K562 (cell line): ENCODE measurements at regions not wholly inside any gene's neighbourhood (a gene's known extent, or its start where the extent isn't known, plus 50 kb on each side); places are given as distances from the start of the nearest gene placed in this dataset.

Experiments
- ATAC-seq: fragments of 200-7000 bp; cut with Tn5 transposase; 3 replicates; pipeline ENCODE4 v1.9.1; 2020; ENCODE audit warnings: moderate library complexity
- BruUV-seq: library from RNA; stranded (reverse); fragments of 400-500 nt; replicated peaks from 2 replicates; lab custom pipeline; 2021; lab: Mats Ljungman, UMichigan
- CTCF ChIA-PET: fragments of 300-600 bp; formaldehyde crosslinking; extraction: SDS; loops from one replicate; lab custom pipeline; 2021; ENCODE audit warnings: low intra/inter-chr PET ratio; lab: Yijun Ruan, JAX
- POLR2A ChIA-PET: fragments of 300-600, 350-650 bp; sonication (Branson Sonifier 250); formaldehyde crosslinking; extraction: SDS; loops from one replicate; lab custom pipeline; 2021; ENCODE audit warnings: antibody characterized with exemption, inconsistent platforms; lab: Yijun Ruan, JAX
- DNase-seq, 4 experiments: peaks; one replicate each; pipeline versions ENCODE4 v3.0.0 to v3.0.0-alpha.2; 2011 to 2018; ENCODE audit warnings: low spot score in 3 of 4, mixed read lengths in 3 of 4; ENCODE audit errors: extremely low read depth in 1 of 4
- FAIRE-seq: peaks from 2 replicates; lab custom pipeline; 2011; peaks lifted over from hg19 to GRCh38; lab: Jason Lieb, UNC
- H2AFZ ChIP-seq: 2 replicates; pipeline ENCODE4 v1.6.0; 2011; ENCODE audit warnings: low read depth, low read length, control low read depth, inconsistent platforms
- H3K27ac ChIP-seq: fragments of 200-600 bp; 3 replicates; pipeline ENCODE4 v1.8.0; 2011; ENCODE audit warnings: low read depth, mild to moderate bottlenecking, control low read depth, inconsistent platforms, low read length, moderate library complexity, mixed read lengths; ENCODE audit errors: extremely low read depth
- H3K27me3 ChIP-seq, 2 experiments: fragments of 300-600 bp in 1 of 2; 2 replicates in 1 of 2; 3 replicates in 1 of 2; pipeline versions ENCODE4 v1.6.0 to v1.8.0; 2011; ENCODE audit warnings: inconsistent platforms in 2 of 2, low read length in 2 of 2, mild to moderate bottlenecking in 1 of 2, mixed read lengths in 1 of 2, moderate library complexity in 1 of 2; ENCODE audit not compliant: control insufficient read depth in 2 of 2, insufficient read depth in 2 of 2
- H3K36me3 ChIP-seq: fragments of 300-600 bp; 3 replicates; pipeline ENCODE4 v1.8.0; 2011; ENCODE audit warnings: mild to moderate bottlenecking, low read length, inconsistent platforms; ENCODE audit not compliant: control insufficient read depth, insufficient read depth
- H3K4me1 ChIP-seq, 2 experiments: fragments of 200-600 bp in 1 of 2; replicated peaks in 1 of 2; 2 replicates in 1 of 2; 3 replicates in 1 of 2; pipeline versions ENCODE4 v1.5.1 to v1.8.0; 2011; ENCODE audit warnings: inconsistent platforms in 2 of 2, low read length in 2 of 2, mild to moderate bottlenecking in 1 of 2, mixed read lengths in 1 of 2, moderate library complexity in 1 of 2; ENCODE audit not compliant: control insufficient read depth in 2 of 2, insufficient read depth in 2 of 2
- H3K4me2 ChIP-seq: 2 replicates; pipeline ENCODE4 v1.6.1; 2011; ENCODE audit warnings: low read length, control low read depth, inconsistent platforms, mixed read lengths; ENCODE audit not compliant: insufficient read depth
- H3K4me3 ChIP-seq: fragments of 200-600 bp; sonication (generic), shearing (Covaris generic); 2 replicates; pipeline ENCODE4 v1.5.1; 2016; ENCODE audit warnings: control low read depth, inconsistent platforms
- H3K79me2 ChIP-seq: fragments of 200-600 bp; 3 replicates; pipeline ENCODE4 v1.8.0; 2011; ENCODE audit warnings: low read length, inconsistent platforms; ENCODE audit not compliant: control insufficient read depth, insufficient read depth
- H3K9ac ChIP-seq, 2 experiments: 2 replicates each; pipeline versions ENCODE4 v1.6.0 to v1.6.1; 2011; ENCODE audit warnings: low read depth in 2 of 2, low read length in 2 of 2, control low read depth in 1 of 2, inconsistent platforms in 1 of 2, mild to moderate bottlenecking in 1 of 2, mixed read lengths in 1 of 2; ENCODE audit not compliant: insufficient read depth in 1 of 2
- H3K9me1 ChIP-seq: one replicate; pipeline ENCODE4 v1.6.0; 2011; ENCODE audit warnings: inconsistent platforms, mild to moderate bottlenecking, low read length, moderate library complexity; ENCODE audit not compliant: control insufficient read depth, insufficient read depth
- H3K9me3 ChIP-seq: replicated peaks from 2 replicates; pipeline ENCODE4 v1.5.1; 2011; ENCODE audit warnings: low read depth, low read length, inconsistent platforms; ENCODE audit not compliant: control insufficient read depth, insufficient read depth
- H4K20me1 ChIP-seq: replicated peaks from 2 replicates; pipeline ENCODE4 v1.6.1; 2011; ENCODE audit warnings: low read length, inconsistent platforms, mixed read lengths; ENCODE audit not compliant: control insufficient read depth, insufficient read depth
- DIDO1 ChIP-seq: fragments of 450-650 bp; IDR thresholded peaks from 2 replicates; pipeline ENCODE4 v1.6.1; 2016; ENCODE audit warnings: low read depth, missing biosample characterization, missing genetic modification characterization
- MCM2 ChIP-seq: fragments of 450-650 bp; IDR thresholded peaks from 2 replicates; pipeline ENCODE4 v1.6.1; 2017; ENCODE audit warnings: low read depth, mild to moderate bottlenecking
- MCM7 ChIP-seq, 2 experiments: fragments of 450-650 bp; IDR thresholded peaks; 2 replicates each; pipeline ENCODE4 v1.6.1; 2016 to 2018
- NRF1 ChIP-seq, 2 experiments: fragments of 450-650 bp; IDR thresholded peaks in 1 of 2; conservative IDR thresholded peaks in 1 of 2; 2 replicates each; pipeline ENCODE4 v1.6.1; 2014; ENCODE audit warnings: mild to moderate bottlenecking in 2 of 2
- NUFIP1 ChIP-seq: fragments of 450-650 bp; IDR thresholded peaks from 2 replicates; pipeline ENCODE4 v1.6.1; 2018; ENCODE audit not compliant: partially characterized antibody
- OTX1 ChIP-seq: fragments of 450-650 bp; formaldehyde crosslinking; IDR thresholded peaks from 2 replicates; pipeline ENCODE4 v1.4.0; 2022; ENCODE audit warnings: mild to moderate bottlenecking
- PHF20 ChIP-seq: fragments of 450-650 bp; IDR thresholded peaks from 2 replicates; pipeline ENCODE4 v1.6.1; 2018; ENCODE audit not compliant: partially characterized antibody
- POLR3G ChIP-seq: IDR thresholded peaks from 2 replicates; pipeline ENCODE4 v1.6.1; 2011; ENCODE audit not compliant: insufficient read length, insufficient replicate concordance; ENCODE audit errors: extremely low read depth
- RB1 ChIP-seq: fragments of 450-650 bp; IDR thresholded peaks from 2 replicates; pipeline ENCODE4 v1.6.1; 2017; ENCODE audit warnings: low read depth, mild to moderate bottlenecking
- SAFB2 ChIP-seq: fragments of 200-400 bp; formaldehyde crosslinking; IDR thresholded peaks from 2 replicates; pipeline ENCODE4 v1.6.1; 2018; ENCODE audit warnings: borderline replicate concordance, low read length, low read depth, moderate library complexity; ENCODE audit not compliant: severe bottlenecking
- XRCC3 ChIP-seq: fragments of 450-650 bp; IDR thresholded peaks from 2 replicates; pipeline ENCODE4 v1.6.1; 2017; ENCODE audit warnings: mild to moderate bottlenecking, moderate library complexity
- ZC3H4 ChIP-seq: sonication (generic); formaldehyde crosslinking; IDR thresholded peaks from 2 replicates; pipeline ENCODE4 v1.9.0; 2021; ENCODE audit warnings: missing genetic modification reagents, borderline replicate concordance
- ZFP1 ChIP-seq: fragments of 450-650 bp; formaldehyde crosslinking; IDR thresholded peaks from 2 replicates; pipeline ENCODE4 v1.4.0; 2020; ENCODE audit warnings: mild to moderate bottlenecking, mixed read lengths
- ZNF282 ChIP-seq: sonication (generic); formaldehyde crosslinking; IDR thresholded peaks from 2 replicates; pipeline ENCODE4 v1.8.1; 2023; ENCODE audit warnings: missing genetic modification reagents
- ZNF785 ChIP-seq: fragments of 250-450 bp; sonication (Bioruptor Pico); IDR thresholded peaks from 2 replicates; pipeline ENCODE4 v1.4.0; 2020; ENCODE audit warnings: mild to moderate bottlenecking
- WGBS: fragments of 100-300 bp; shearing (Covaris generic); methylation state at CpG from one replicate; pipeline ENCODE4 v1.1.6; 2016; ENCODE audit warnings: low coverage, mixed read lengths; ENCODE audit not compliant: insufficient coverage; ENCODE audit errors: missing lambda C conversion rate; 5-methylcytosine and 5-hydroxymethylcytosine counted together
- in situ Hi-C: fragments of 300-500 bp; cut with MboI; formaldehyde crosslinking; loops from 4 replicates; pipeline ENCODE4 v1.15.0; 2018; ENCODE audit warnings: inconsistent platforms, mixed read lengths
- intact Hi-C: fragments of 100-400 bp; cut with micrococcal nuclease; formaldehyde crosslinking; loops from 2 replicates; pipeline ENCODE4 v1.14.2; 2022
- TF ChIP-seq, protein P1 (sequence below): fragments of 450-650 bp; IDR thresholded peaks from 2 replicates; pipeline ENCODE4 v1.6.1; 2018; ENCODE audit warnings: mild to moderate bottlenecking, low read depth; ENCODE audit not compliant: partially characterized antibody
- TF ChIP-seq, protein P2 (sequence below): sonication (generic); formaldehyde crosslinking; IDR thresholded peaks from 2 replicates; pipeline ENCODE4 v1.8.0; 2022; ENCODE audit warnings: mild to moderate bottlenecking, missing genetic modification reagents

DNA sequence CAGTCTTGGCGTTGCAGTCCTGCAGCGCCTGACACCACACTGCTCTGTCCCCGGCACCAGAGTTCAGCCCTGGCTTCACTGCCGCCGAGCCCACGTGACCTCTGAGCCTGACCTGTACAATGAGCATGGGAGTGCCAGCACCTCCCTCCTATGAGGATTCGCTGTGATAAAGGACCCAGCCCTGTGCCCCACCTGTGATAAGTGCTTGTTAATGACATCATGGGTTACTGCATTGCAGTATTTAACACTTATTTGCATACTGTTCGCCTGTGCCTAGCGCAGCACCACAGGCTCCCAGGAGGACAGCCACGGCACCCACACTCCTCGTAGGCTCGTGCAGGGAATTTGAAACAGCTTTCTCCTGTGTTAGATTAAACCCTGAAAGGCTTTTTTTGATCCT, 118.2 kb upstream of the GSC start:
- Histone ChIP-seq H3K9ac (no peak overlapping the region), H3K36me3 (no peaks in the 10 kb centered on the region), H3K4me3 (no peak overlapping the region), H3K4me1 (no peaks in the 10 kb centered on the region), H3K4me2 (no peak overlapping the region), H3K27me3 (peaks cover 0 to 13% of the 10 kb centered on the region in 2 experiments; a peak in 1 of 5 replicates), H3K9me1 (no peaks in the 10 kb centered on the region), H4K20me1 (no peaks in the 10 kb centered on the region), H2AFZ (no peak overlapping the region), H3K9me3 (no peaks in the 10 kb centered on the region), H3K27ac (no peak overlapping the region), H3K79me2 (no peaks in the 10 kb centered on the region)
- TF ChIP-seq ZNF785 (CRISPR knock-in tag) (no peak), NUFIP1 (no peak), PHF20 (no peak), DIDO1 (no peak)
- TF ChIP-seq, protein P1, sequence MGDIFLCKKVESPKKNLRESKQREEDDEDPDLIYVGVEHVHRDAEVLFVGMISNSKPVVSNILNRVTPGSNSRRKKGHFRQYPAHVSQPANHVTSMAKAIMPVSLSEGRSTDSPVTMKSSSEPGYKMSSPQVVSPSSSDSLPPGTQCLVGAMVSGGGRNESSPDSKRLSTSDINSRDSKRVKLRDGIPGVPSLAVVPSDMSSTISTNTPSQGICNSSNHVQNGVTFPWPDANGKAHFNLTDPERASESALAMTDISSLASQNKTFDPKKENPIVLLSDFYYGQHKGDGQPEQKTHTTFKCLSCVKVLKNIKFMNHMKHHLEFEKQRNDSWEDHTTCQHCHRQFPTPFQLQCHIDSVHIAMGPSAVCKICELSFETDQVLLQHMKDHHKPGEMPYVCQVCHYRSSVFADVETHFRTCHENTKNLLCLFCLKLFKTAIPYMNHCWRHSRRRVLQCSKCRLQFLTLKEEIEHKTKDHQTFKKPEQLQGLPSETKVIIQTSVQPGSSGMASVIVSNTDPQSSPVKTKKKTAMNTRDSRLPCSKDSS: no peak
- intact Hi-C loops: no loop called here
- in situ Hi-C loops: no loop called here
- no TSS peak for BruUV-seq
- 1% methylated on average over 11 of the region's 12 CpGs for WGBS
- FAIRE-seq: no peak
- CTCF ChIA-PET: no interaction called here
- POLR2A ChIA-PET: no interaction called here
- no peak for DNase-seq
- no peak for ATAC-seq

DNA sequence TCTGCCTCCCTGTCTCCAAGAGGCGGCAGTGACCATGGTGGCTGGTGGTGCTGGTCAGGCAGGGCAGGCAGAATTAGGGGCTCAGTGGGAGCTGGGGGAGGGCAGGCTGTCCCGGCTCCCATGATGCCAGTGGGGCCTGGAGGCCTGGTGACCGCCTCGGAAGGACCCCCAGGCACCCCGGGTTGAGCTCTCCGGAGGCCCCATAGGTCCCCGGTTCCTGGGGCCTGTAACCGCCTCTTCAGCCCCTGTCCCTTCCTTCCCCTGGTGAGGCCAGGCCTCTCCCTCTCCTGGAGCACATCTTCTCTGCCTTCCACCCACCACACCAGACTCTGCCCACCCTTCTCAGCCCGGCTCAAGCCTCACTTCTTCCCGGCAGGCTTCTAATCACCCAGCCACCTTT, 117.7 kb upstream of the GSC start:
- Histone ChIP-seq H3K4me1 (no peaks in the 10 kb centered on the region), H3K27me3 (peaks cover 0 to 12% of the 10 kb centered on the region in 2 experiments; a peak in 1 of 5 replicates), H4K20me1 (no peaks in the 10 kb centered on the region), H3K9ac (no peak overlapping the region; a peak in 1 of 4 replicates), H3K79me2 (no peaks in the 10 kb centered on the region), H2AFZ (no peak overlapping the region), H3K36me3 (no peaks in the 10 kb centered on the region), H3K4me3 (no peak overlapping the region), H3K9me1 (no peaks in the 10 kb centered on the region), H3K27ac (no peak overlapping the region), H3K9me3 (no peaks in the 10 kb centered on the region), H3K4me2 (no peak overlapping the region)
- no peak for DNase-seq
- intact Hi-C loops: no loop called here
- no peak for FAIRE-seq
- ChIA-PET CTCF (no interaction called here), POLR2A (no interaction called here)
- BruUV-seq: no TSS peak
- ATAC-seq: no peak
- WGBS: 0% methylated on average over 7 of the region's 10 CpGs
- in situ Hi-C loops: no loop called here
- TF ChIP-seq XRCC3: no peak
- TF ChIP-seq POLR3G: no peak
- no peak for TF ChIP-seq SAFB2
- TF ChIP-seq MCM7 (IDR thresholded peaks at IDR 0.05): no peak
- no peak for TF ChIP-seq NRF1 (conservative IDR thresholded peaks at IDR 0.05 in 1 of 2, IDR thresholded peaks at IDR 0.05 in 1 of 2)
- TF ChIP-seq, protein P2, sequence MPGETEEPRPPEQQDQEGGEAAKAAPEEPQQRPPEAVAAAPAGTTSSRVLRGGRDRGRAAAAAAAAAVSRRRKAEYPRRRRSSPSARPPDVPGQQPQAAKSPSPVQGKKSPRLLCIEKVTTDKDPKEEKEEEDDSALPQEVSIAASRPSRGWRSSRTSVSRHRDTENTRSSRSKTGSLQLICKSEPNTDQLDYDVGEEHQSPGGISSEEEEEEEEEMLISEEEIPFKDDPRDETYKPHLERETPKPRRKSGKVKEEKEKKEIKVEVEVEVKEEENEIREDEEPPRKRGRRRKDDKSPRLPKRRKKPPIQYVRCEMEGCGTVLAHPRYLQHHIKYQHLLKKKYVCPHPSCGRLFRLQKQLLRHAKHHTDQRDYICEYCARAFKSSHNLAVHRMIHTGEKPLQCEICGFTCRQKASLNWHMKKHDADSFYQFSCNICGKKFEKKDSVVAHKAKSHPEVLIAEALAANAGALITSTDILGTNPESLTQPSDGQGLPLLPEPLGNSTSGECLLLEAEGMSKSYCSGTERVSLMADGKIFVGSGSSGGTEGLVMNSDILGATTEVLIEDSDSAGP (CRISPR knock-in tag): no peak
- no peak for TF ChIP-seq ZFP1 (CRISPR knock-in tag)
- TF ChIP-seq ZNF282 (CRISPR knock-in tag): no peak
- TF ChIP-seq MCM2: no peak
- TF ChIP-seq ZC3H4 (CRISPR knock-in tag): no peak
- TF ChIP-seq OTX1 (CRISPR knock-in tag): no peak
- TF ChIP-seq RB1: no peak
